ENCODE measurements at regions not wholly inside any gene's neighbourhood (a gene's known extent, or its start where the extent isn't known, plus 50 kb on each side); places are given as distances from the start of the nearest gene placed in this dataset.

DNA sequence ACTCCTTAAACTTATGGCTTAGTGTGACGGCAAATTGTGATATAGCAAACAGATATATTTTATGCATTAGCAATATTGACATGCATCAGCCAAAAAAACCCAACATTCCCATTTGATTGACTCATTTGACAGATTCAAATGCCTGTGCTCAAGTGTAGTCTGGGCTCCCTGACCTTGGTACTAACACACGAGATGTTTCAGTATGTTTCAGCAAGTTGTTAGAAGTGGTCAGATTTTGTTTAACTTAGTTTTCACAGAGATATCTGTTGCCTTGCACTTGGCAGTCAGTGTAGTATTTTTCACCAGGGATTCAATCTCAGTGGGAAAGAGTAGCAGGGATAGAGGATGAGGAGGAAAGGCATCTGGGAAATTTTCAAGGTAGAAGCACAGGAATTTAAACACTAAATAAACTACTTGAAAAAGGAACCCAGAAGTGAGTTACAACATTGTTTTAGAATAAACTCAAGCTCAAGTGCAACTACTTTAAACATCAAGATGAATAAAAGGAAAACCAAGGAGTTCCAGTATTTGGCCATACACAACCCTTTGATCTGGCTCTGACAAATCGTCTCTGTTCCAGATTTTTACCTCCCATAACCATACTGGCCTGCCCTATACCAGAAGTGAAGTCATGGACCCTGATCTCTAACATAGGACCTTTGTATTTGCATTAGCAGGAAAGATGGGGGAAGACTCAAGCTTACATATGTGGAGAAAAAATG, 56.5 kb upstream of the BLID start:
- DNase-seq (ENCODE audit: low spot score), result no peak

DNA sequence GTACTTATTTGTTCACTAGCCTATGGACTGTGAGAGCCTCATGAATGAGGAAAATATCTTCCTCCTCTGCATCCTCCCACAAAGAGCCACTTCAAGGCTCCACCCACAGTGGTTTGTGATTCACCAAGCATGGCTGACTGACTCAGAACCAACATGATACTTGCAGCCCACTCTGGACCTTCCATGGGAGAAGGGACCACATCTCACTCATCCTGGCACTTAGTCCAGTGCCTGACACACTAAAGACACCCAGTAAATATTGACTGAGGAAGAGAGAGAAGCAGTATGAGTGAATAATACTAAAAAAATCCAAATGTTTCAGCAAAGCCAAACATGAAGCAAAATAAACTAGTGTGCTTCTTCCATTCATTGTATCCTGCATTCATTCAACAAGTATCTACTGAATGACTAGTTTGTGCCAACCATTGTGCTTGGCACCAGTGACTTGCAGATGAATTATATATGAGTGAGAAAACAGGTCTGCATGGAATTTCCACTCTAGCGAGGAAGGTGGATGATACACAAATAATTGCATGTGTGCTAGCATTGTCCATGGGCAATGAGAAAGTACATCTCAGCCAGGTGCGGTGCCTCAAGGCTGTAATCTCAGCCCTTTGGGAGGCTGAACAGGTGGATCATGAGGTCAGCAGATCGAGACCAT, 54.9 kb upstream of the BLID start:
- DNase-seq (ENCODE audit: low spot score), result no peak

GRCh38 chr11:122168218-122168617, 52.2 kb upstream of the BLID start:
- DNase-seq (ENCODE audit: low spot score), result no peak

DNA sequence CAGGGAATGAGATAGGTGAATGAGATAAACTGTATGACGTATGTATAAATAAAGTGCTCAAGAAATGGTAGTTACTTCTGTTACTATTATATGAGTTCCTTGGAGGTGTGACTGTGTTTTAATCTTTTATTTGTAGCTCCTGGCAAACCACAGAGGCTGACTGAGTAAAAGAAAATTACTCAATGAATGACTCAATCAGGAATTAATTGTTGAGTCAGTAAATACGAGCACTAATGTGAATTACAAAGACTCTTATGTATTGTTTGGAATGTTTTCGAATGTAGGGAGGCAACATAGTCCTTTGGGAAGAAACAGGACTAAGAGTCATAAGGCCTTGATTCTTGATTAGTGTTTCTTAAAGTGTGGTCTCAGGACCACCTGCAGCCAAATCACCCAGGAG, 51.1 kb upstream of the BLID start:
- DNase-seq (ENCODE audit: low spot score), result no peak

DNA sequence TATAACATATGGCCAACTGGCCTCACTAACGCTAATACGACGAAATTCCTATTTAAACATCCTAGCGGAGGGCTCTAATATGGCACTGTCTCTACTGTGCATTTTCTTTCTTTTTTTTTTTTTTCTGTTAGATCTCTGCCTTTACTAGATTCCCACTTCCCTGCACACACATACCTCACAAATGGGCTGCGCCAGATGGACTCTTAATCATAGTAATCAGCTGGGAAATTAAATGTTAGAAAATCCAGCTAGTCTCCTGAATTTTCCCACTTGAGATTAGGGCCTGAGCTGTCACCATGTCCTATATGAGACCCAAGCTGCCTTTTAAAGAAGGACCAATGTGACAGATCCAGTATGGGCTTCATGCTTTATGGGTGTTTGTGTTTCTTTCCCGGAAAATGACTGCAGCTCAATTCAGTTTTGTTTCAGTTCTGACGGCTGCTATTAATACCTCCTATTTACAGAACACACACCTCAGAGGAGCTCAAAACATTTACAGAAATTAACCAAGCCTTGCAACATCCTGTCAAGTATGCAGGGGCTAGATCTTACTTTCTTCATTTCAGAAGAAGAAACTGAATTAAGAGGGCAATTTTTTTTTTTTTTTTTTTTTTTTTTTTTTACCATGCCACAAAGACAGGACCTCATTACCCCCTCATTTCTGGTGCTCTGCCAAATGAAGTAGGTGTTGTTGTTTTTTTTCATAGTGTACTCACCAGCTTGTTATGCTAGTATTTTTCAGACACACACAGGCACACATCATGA, 49.8 kb upstream of the BLID start:
- no peak for DNase-seq (ENCODE audit: low spot score)

Data from ecto neural progenitor cell (in vitro differentiated cells).